UCSD-AML1 (cell line): ENCODE measurements at regions not wholly inside any gene's neighbourhood (a gene's known extent, or its start where the extent isn't known, plus 50 kb on each side); places are given as distances from the start of the nearest gene placed in this dataset.
"Not testable (repeated sequence)": the region's sequence is repeated elsewhere in the genome, so short reads cannot be mapped to it uniquely, and the experiment has no call there.

Source experiments
- DNase-seq: peaks from one replicate; lab custom pipeline; 2025; ENCODE audit not compliant: unreplicated experiment; lab: John Stamatoyannopoulos, UW

GRCh38 chrX:3962511-3963311, 249.3 kb upstream of the PRKX start:
- no peak for DNase-seq

DNA sequence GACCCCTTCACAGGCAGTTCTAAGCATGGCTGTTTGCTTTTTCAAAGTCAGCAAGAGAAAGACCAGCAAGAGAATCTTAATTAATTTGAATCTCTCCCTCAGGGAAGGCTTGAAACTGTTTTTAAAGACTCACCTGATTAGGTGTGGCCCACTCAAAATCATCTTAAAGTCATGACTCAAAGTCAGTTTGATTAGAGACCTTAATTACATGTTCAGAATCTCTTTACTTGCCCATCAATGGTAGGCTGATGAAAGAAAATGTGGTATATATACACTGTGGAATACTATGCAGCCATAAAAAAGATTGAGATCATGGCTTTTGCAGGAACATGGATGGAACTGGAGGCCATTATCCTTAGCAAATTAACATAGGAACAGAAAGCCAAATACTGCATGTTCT, 247.5 kb upstream of the PRKX start:
- no peak for DNase-seq

- no peak for DNase-seq
These were observed 238.4 kb upstream of the PRKX start for GRCh38 chrX:3951859-3952258.

DNA sequence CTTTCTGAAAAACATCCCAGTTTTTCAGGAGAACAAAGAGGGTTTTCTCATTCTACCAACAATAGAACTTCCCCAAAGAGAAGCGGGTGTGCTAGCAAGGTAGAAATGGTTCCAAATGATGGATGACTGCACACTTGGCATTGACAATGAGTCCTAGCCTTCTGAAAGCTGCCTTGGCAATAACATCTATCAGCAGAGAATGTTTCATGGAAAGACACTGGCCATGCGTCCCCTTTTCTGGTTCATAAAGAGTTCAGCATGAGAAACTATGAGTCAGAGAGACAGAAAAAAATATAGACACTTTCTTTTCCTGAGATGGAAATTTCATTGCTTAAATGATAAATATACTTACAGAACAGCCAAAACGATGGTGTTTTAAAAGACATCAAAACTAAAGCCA, 236.9 kb upstream of the PRKX start:
- no peak for DNase-seq

GRCh38 chrX:3943965-3944364, 230.5 kb upstream of the PRKX start:
- DNase-seq, result no peak

DNA sequence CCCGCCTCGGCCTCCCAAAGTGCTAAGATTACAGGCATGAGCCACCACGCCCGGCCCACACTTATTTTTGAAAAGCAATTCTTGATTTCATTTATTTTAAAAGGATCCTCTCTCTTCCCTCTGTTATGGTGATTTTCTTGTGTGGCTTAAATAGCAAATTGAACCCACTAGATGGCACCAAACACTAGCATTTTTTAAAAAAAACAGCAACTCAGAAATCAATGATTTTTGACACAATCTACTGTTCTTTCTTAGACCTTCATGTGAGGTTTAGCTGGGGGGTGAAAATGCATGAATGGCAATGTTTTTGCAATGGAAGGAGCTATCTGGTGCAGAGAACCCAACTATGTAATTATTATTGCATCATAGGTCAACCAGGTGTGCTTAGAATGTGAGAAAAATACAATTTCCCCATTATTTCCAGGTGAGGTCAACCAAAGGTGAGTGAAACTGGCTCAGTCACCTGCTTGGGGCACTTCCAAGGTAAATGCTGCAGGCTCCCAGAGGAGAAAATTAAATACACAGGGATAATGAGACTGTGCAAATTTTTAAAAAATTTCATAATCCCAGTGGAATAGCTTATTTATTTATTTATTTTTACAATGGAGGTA, 226.7 kb upstream of the PRKX start:
- no peak for DNase-seq

DNA sequence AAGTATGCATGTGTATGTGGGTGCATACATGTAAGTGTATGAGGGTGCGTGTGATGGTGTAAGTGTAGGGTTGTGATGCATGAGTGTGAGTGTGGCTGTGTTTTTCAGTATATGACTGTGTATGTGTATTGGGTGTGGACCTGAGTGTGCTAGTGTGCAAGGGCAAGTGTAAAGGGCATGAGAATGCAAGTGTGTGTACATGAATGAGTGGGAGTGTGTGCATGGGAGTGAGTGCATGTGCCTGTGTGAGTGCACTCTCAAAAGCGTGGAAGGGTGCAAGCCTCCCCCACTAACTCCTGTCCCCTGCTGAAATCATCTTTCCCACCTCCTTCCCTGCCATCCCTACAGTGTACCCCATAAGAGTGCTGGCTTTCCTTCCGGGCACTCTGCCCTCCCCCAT, 225.1 kb upstream of the PRKX start:
- DNase-seq, result no peak

DNA sequence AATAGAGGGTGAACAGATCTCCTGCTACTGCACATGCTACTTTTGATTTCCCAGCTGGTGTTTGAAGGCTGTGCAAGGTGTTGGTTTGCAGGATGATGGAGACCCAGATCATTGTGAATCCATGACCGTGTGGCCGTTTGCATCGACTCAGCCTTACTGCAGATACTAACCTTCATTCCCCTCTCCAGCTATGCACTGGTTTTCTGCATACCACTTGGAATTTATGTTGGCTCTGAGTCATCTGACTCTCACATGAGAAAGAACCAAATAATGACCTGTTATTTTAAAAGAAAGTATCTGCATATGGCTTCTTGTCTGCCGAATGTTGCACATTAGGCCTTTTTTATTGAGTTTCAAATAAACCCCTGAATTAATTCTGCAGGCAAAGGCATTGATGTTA, 221.7 kb upstream of the PRKX start:
- DNase-seq, result not testable (repeated sequence)

DNA sequence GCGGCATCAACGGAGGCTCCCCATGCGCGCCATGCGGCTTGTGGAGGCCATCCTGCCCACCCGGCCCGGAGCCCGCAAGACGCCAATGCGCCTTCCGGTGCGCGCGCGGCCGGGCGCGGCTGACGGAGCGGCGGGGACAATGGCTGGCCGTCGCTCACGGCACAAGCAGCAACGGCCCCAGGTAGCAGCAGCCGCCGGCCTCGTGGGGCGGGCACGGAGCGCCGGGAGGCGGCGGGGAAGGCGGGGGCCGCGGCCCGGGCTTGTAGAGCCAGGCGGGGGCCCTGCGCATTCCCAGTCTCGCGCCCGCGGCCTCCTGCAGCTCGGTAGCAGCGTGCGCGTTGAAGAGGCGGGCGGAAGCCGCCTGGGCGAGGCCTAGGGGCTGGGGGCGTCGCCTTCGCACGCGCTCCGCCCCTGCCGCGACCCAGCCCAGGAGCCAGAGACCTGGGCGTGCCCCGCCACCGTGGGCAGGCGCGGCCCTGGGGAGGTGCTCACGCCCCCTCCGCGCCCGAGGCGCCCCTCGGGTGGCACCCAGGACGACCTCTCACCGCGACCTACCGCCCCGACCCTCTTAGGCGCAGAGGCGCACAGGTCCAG, 207.1 kb upstream of the PRKX start:
- DNase-seq, result not testable (repeated sequence)

GRCh38 chrX:3919668-3920423, 206.4 kb upstream of the PRKX start:
- DNase-seq, result not testable (repeated sequence)

GRCh38 chrX:3914813-3915212, 201.4 kb upstream of the PRKX start:
- DNase-seq, result not testable (repeated sequence)

GRCh38 chrX:3914059-3914458, 200.6 kb upstream of the PRKX start:
- DNase-seq, result not testable (repeated sequence)

- DNase-seq, result not testable (repeated sequence)
These were observed 197.6 kb upstream of the PRKX start for GRCh38 chrX:3911012-3911411.

DNA sequence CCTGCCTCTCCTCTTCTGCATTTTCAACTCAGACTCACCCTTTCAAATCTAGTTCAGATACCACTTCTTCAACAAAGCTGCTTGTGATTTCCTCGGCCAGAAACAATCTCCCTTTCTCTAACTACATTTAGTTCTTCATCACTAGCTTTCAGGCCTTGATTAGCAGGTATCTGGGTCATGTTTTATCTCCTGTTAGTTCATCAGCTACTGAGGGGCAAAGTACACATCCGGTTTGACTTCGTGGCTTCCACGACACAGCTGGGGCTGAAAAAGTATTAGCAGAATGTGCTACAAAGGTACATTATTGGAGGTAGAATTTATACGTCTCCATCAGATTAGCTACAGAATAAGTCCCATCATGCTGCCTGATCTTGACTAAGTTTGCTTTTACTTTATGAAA, 197.2 kb upstream of the PRKX start:
- DNase-seq, result not testable (repeated sequence)

- DNase-seq, result not testable (repeated sequence)
These were observed 192.2 kb upstream of the PRKX start for GRCh38 chrX:3905522-3906258.

- DNase-seq, result not testable (repeated sequence)
These were observed 188.8 kb upstream of the PRKX start for GRCh38 chrX:3902222-3902621.

DNA sequence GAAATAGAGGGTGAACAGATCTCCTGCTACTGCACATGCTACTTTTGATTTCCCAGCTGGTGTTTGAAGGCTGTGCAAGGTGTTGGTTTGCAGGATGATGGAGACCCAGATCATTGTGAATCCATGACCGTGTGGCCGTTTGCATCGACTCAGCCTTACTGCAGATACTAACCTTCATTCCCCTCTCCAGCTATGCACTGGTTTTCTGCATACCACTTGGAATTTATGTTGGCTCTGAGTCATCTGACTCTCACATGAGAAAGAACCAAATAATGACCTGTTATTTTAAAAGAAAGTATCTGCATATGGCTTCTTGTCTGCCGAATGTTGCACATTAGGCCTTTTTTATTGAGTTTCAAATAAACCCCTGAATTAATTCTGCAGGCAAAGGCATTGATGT, 183.3 kb upstream of the PRKX start:
- DNase-seq, result not testable (repeated sequence)

DNA sequence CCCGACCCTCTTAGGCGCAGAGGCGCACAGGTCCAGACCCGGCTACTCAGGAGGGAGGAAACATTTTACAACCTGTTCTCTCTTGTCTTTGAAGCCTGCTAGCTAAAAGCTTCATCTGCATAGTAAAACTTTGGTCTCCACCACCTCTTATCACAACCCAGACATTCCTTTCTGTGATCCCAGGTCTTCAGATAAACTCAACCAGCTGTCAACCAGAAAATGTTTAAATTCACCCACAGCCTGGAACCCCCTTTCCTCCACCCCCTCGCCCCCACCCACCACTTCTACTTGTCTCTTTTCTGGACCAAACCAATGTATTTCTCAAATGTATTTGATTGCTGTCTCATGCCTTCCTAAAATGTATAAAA, 169.1 kb upstream of the PRKX start:
- DNase-seq, result not testable (repeated sequence)

GRCh38 chrX:3881898-3882552, 168.6 kb upstream of the PRKX start:
- DNase-seq, result not testable (repeated sequence)

DNA sequence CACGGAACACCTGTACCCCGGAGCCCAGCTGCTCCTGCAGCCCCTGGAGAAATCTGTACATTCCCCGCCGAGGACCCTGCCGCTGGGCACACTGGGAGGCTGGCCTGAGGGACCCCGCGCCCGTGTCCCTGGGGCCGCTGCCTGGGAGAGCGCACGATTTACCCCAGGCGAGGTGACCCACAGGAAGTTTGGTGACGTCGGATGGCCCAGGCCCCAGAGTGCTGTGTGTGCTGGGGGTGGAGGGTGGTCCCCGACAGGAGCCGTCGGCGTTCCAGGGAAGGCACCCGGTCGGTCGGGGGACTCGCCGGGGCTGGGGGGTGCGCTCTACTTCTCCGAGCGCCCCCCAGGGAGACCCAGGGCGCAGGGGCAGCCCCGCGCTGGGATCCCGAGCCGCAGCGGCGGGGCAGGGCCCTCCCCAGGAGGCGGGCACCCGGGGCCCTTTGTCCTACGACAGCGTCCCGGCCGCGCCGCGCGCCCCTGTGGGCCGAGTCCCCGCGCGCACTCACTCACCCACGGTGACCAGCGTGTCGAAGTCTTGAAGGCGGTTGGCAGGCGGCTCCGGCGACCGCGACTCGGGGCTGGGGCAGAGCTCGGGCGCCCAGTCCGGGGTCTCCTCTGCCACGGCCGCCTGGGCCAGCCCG, 167.9 kb upstream of the PRKX start:
- not testable (repeated sequence) for DNase-seq
